HG03521 (cell line): ENCODE measurements at regions not wholly inside any gene's neighbourhood (a gene's known extent, or its start where the extent isn't known, plus 50 kb on each side); places are given as distances from the start of the nearest gene placed in this dataset.

Experiments used
- ATAC-seq: cut with Tn5 transposase; IDR thresholded peaks from one replicate; pipeline ENCODE4 v1.9.1; 2021; ENCODE audit warnings: mild to moderate bottlenecking, moderate library complexity; ENCODE audit not compliant: unreplicated experiment

DNA sequence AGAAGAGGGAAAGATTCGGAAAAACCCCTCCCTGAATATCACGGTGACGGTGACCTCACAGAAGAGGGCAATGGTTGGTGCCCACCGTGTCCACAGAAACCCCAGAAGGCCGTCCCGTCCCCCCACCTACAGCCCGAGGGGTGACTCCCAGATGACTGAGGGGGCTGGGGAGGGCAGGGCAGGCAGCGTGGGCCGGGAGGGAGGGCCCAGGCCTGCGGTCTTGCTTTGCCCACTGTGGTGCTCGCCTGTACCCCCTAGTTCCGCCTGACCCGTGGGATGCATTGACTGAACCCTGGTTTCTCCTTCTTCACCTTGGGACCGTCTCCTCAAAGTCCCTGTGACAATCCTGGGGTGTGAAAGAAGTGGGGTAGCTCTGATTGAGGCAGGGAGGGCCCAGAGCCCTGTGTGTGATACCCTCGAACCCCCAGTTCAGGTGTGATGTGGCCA lies 526.7 kb downstream of the BRD1 start:
- no peak for ATAC-seq

DNA sequence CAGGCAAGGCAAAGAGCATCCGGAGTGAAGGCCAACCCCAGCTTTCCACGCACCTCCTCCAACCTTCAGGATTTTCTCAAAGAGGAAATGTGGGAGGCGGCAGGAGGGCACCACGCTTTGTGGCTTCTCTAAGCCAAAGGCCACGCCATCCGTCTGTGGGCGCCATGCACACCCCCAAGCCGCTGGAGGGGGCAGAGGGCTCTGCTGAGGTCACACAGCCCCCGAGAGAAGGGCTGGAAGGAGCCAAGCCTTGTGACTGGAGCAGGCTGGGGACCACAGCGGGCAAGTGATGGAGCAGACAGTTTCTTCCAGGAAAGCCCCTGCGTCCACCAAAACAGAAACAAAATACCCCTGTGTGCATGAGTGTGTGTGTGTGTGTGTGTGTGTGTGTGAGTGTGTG lies 527.4 kb downstream of the BRD1 start:
- no peak for ATAC-seq

DNA sequence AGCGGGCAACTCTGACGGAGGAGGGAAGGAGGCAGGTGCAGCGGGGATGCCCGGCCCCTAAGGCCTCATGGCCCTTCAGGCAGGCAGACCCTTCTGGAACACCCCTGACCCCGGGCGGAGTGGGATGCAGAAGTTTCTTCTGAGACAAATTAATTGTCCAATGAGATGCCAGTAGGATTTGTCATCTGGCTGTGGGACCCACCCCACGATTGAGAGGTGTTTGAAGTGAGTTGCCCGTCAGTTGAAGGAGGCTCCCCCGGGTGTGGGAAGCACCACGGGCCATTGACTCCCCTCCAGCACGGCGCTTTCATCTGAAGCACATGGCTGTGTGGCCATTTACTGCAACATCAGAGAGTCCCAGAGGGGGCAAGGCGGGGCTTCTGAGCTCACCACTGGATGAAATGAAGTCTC lies 527.8 kb downstream of the BRD1 start:
- no peak for ATAC-seq

DNA sequence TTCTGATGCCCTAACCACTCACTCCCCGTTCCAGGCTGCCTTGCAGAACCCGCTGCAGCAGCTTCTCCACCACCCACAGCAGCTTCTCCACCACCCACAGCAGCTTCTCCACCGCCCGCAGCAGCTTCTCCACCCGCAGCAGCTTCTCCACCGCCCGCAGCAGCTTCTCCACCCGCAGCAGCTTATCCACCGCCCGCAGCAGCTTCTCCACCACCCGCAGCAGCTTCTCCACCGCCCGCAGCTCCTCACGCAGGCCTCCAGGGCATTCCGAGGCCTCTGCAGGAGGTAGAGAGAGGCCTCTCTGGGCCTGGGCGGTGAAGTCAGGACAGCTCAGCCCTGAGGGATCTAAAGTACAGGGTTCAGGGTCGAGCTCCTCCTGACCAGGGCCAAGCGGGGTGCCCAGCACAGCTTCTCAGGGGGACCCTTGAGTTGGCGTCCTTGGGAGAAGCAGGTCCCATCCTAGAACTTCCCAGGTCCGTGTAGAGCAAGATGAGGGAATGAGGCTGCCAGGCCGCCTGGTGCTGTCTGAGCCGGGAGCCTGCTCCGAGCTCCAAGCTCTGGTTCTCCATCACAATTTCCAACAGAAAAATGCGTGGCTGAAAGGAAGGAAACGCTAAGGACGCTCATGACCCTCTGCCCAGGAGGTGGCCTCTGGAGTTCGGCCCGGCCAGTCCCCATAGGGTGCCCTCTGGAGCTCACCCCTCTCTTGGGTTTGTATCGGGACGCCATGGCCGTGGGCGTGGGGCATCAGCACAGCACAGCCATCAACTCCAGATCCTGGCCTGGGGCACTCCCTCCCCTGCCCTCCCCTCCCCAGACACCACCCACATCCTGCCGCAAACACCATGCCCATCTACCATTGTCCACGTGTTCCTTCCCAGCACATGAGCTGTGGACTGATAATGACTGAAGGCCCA lies 528.6 kb downstream of the BRD1 start:
- no peak for ATAC-seq

DNA sequence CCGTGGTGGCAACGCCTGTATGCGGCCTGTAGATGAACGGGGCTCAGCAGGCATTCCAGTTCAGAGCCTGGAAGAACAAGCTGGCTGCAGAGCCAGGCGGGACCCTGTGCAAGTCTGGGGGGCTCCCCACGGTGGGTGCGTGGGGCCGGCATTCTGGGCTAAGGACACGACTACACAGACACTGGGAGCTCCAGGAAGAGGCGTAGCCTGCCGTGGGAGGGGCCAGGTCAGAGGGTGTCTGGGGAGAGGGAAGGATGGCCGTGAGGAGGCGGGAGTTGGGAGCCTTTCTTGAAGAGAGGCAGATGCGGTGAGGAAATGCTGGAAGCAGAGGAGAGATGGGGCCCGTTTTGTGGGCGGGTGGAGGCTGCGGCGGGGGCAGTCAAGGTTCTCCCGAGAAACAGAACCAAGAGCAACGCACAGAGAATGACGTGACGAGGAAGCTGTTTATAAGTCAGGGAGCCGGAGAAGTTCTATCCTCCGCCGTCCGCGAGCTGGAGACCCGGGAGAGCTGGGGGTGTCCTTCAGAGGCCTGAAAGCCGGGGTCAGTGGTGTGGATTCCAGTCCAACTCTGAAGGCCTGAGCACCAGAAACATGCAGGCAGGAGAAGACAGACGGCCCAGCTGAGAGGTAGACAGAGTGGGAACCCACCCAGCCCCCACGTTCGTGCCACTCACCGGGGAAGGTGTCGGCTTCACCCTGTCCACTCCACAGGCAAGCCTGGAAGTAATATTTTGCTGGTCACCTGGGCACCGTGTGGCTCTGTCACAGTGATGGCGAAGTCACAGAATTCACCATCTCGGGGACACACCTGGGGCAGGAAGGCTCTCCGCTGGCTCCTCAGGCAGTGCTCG lies 529.6 kb downstream of the BRD1 start:
- no peak for ATAC-seq

DNA sequence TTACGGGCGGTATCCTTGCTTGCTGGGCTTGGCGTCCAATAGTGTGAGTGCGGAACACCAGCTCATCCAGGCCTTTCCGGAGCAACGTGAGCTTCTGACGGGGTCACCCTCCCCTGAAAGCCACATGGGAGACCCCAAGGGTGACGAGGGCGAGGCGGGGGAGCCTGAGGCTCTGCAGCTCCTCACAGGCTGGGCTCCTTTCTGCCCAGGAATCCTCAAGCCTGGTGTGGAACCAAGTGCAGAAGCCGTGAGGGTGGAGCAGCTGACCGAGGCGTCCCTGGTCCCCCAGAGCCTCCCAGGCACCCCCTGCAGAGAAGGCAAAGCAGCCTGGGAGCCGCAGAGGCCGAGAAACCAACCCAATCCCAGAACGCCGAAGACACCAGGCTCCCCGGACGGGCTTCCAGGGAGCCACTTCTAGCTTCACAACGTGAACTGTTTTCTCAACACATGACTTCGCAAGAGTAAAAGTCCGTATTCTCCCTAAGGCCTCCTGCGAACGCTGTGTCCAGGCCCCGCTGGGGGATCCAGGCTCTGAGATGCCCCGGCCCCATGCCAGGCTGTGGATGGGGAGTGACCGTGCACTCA lies 530.3 kb downstream of the BRD1 start:
- no peak for ATAC-seq

DNA sequence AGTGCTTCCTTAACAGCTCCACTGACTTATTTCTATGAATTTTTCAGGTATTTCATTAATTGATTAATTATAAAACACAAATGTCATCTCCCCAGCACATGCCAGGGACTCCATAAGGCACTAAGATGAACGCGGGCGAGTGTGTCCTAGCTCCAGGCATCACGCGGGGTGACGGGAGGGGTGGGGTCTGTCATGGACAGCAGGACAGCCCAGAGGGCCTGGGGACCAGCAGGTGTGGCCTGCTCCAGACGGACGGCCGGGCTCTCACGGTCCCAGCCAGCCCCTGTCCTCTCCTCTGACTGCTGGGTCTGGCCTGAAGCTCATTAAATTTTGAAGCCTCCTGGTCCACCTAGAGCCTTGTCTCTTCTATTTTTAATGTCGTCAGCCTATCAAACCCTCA lies 531.1 kb downstream of the BRD1 start:
- ATAC-seq, result no peak

DNA sequence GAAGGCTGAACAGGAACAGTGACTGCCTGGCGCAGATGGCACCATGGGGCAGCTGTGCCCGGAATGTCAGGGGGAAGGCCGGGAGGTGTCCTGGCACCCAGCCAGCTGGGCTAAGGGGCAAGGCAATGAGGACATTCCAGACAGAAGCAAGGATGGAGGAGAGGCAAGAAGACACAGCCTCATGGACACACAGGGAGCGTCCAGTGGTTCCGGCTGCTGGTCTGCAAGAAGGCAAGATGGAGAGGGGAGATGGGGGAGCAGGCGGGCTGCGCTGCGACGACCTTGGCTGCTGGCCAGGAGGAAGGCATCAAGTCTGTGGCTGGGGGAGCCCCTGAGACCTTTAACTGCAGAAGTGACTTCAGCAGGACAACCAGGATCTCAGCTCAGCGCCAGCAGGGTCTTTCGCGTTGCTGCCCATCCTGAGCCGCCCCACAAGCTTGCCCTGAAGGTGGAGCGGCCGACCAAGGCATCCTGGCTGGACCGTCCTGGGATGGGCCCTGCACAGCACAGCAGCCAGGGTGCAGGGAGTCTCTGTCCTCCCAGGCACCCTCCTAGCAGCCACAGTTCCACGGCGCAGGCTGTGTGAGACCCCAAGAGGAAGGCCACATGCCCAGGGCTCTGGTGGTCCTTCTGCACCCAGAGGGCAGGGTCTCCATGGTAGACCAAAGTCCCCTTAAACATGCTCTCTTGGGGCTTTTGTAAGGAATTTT lies 531.7 kb downstream of the BRD1 start:
- ATAC-seq, result no peak

DNA sequence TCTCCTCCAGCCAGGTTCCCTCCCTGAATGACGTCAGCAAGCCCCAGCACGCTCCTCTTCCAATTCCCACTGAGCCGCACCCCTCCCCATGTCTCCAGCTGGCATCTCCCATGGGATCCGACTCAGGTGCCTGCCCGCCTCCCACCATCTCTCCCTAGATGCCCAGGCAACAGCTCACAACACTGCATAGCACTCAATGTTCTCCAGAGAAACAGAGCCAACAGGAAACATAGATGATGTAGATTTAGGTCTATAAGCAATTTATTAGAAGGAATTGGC lies 532.3 kb downstream of the BRD1 start:
- no peak for ATAC-seq

DNA sequence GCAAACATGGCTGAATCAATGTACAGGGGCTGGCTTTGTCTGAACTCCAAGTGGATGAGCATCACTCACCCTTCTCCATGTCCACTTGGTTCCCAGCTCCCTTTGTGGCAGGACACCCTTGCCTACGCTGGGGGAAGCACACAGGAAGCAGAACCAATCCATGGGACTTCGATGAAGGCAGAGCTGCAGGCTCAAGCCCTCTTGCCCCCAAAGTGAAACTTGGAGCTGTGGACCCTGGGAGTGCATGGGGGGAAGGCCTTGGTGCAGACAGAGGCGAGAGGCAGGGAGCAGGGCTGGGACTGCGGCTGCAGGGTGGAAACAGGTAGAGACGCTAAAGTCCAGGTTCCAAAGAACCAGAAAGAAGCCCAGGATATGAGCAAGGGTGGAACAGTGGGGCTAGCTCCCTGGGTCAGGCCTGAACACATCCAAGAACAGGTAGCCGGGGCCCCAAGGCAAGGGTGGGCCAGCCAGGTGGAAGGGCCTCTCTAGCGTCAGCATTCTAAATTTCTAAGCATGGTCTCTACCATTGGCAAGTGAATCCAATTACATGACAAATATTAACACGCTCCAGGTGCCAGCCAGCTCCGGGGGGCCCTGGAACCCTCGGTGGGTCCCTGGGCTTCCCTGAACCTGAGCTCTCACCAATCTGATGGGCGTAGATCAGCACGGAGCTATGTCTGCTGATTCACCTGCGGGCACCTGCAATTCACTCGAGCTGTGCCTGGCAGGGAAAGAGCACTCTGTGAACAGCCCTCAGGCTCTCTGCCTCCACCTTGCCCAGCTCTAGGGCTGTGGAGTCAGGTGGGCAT lies 532.8 kb downstream of the BRD1 start:
- ATAC-seq, result no peak

DNA sequence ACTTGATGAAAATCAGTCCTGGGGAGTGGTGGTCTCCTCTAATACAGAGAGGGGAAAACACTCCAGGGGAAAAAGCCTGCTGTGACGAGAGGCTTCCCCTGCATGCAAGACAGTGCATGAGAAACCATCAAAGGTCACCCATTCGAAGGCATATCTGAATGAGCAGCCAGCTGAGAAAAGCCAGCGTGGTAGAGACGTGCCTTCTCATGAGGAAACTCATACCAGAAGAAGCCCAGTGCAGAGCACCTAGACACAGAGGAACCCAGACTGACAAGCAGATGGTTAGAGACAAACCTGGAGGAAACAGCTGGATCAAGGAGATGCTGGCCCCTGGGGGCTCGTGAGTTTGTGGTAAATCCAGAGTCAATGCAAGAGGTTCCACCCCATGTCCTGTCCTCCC lies 534.8 kb downstream of the BRD1 start:
- ATAC-seq, result no peak

DNA sequence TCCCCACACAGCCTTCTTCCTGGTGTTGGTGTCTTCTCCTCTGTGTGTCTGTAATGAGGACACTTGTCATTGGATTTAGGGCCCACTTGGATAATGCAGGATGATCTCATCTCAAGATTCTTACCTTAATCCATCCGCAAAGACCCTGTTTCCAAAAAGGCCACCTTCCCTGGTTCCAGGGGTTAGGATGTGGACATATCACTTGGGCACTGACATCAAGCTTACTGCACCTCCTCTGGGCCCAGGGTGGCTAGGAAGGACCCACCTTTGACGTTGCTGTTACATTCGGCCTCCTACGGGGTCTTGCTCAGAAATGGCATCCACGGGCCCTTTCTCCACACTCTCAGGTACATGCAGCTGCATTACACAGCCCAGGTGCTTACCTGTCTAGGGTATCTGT lies 535.9 kb downstream of the BRD1 start:
- no peak for ATAC-seq

DNA sequence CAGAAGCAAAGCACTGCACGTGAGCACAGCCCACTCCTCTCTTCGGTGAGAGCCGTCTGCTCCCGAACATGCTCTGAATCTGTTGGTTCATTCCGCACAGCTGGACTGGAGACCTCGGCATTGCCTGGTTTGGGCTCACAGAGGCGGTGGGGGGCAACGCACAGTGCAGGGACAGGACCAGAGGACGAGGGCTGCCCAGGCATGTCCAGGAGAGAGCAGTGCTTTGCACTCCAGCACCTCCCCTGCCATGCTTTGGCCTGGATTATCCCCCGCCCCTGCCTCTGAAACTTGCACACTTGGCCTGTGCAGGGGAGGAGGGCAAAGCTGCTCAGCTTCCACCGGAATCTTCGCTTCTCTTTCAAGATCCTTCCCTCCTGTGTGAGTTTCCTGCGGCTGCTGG lies 536.5 kb downstream of the BRD1 start:
- no peak for ATAC-seq

DNA sequence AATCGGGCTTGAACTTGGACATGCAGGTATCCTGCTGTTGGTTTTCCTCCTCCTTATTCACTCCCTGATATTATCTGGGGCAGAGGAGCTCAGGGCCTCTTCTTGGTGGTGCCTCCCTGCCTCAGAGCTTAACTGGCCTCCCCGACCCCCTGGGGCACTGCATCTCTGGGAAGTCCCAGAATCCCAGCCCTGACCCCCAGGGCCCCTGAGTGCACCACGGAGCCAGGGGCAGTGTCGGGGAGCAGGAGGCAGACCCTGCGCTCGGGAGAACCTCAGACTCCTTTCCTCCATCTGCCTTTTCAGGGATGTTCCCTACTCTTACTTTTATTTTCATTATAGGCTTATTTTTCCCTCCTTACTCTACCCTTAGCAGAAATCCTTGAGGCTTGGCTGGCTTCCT lies 537.0 kb downstream of the BRD1 start:
- ATAC-seq, result no peak

DNA sequence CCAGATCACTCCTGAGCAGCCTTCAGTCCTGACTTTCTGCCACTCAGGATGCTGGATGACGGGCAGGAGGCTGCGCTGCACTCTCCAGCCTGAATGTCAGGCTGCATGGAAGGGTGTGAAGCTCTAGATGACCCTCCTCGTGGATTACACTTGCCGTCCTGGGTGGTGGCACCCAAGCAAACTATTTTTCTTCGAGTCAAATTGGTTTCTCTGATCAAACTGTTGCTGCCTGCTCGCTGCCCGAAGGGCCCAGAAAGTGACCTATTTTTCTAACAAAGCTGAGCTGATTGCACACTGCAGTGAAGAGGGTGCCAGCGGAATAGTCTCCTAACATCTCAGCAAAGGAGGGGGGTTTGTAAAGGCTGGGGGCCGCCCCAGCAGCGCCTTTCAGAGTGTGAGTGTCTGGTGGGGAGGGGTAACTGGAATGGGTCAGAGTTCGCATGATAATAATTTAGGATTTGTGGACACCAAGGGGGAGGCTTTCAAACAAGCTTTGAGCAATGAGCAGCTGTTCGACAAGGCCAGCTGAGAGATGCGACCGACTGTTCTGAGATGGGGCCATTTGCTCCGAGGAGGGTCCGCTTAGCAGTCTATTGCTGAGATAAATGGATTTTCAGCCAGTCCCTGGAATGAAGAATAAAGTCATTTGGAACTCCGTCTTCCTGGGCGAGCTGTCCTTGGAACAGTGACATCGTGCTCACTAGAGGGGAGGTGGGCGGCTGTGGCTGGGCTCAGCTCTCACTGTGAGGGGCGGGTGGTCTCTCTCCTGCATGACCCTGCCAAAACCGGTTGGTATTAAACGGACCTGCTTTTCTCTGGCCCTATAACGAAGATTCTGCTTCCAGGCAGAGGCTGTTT lies 537.6 kb downstream of the BRD1 start:
- no peak for ATAC-seq

DNA sequence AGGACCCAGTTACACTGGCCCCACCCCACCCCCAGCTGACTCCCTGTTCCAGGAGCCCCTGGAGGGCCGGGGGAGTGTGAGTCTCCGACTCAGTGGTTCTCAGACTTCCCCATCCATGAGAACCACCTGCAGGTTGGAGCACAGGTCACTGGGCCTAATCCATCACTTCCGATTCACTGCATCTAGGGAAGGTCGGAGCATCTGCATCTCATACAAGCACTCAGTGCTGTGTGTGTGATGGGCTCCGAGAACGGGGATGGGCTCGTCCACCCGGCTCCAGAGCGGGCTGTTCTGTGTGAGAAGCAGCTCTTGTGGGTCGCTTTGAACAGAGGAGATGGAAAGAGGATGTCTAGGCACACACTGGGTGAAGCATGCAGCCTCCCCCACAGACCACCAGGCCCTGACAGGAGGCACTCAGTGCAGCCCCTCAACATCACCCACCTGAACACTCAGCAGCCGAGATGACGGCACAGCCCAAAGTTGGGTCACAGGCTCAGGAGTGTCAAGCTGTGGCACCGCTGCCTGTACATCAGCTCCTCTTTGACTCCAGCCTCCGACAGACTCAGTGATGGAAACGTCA lies 541.4 kb downstream of the BRD1 start:
- ATAC-seq, result no peak

DNA sequence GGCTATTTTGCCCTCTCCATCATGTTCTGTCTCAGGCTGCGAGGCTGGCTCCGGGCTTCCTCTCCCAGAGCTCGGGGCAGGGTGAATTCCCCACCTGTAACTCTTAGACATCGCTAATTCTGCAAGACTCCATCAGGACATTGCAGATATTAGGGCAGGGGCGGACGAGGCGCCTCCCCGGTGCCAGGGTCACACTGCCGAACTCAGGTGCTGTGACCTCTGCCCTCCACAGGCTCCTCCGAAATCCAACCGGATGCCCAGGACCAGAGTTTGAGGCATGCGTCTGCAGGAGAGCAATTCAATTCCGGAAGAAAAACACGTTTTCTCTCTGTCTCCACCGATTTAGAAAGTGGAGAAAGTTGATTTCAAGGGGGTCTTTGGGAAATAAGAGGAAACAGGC lies 542.7 kb downstream of the BRD1 start:
- no peak for ATAC-seq

DNA sequence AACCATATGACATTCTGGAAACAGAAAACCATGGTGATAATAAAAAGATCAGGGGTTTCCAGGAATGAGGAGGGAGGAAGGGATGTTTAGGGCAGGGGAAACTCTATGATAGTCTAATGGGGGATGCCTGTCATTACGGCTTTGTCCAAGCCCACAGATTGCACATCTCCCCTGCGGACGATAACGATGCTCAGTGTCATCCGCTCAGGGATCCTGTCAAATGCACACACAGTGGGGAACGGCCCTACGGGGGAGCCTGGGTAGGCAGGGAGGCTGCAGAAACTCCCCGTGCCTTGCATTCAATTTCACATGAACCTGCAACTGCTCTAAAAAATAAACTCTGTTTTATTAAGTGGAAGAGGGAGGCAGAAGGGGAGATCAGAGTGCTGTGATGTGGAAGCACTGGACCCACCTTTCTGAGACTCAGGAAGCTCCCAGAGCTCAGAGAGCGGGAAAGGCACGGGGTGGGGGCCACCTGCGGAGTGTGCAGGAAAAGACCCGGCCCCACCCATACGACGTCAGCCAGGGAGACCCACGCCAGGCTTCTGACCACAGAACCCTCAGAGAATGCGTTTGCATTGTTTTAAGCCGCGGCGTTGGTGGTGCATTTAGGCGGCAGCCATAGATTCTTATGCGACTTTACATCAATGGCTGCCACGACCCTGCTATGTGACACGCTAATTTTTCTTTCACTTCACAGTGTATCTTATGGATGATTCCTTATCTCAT lies 543.5 kb downstream of the BRD1 start:
- ATAC-seq, result no peak
